Activated CD4-positive, alpha-beta T cell treated with anti-CD3 and anti-CD28 coated beads, Interleukin-2, amount 50 U/mL, for 48 hours (primary cell): ENCODE measurements at regions not wholly inside any gene's neighbourhood (a gene's known extent, or its start where the extent isn't known, plus 50 kb on each side); places are given as distances from the start of the nearest gene placed in this dataset.

Experiments used
- DNase-seq, 2 experiments: peaks; one replicate each; pipeline ENCODE4 v3.0.0-alpha.2; 2020

- no peak for DNase-seq
These were observed 188.4 kb upstream of the VEGFC start for GRCh38 chr4:176981074-176981473.

GRCh38 chr4:176981551-176981950 lies 188.8 kb upstream of the VEGFC start:
- no peak for DNase-seq

GRCh38 chr4:176988226-176988625 lies 195.5 kb upstream of the VEGFC start:
- DNase-seq, result no peak

GRCh38 chr4:176989186-176989585 lies 196.5 kb upstream of the VEGFC start:
- no peak for DNase-seq

GRCh38 chr4:176999935-177000543 lies 207.3 kb upstream of the VEGFC start:
- DNase-seq, result no peak

GRCh38 chr4:177001271-177002175 lies 208.8 kb upstream of the VEGFC start:
- no peak for DNase-seq

- DNase-seq, result no peak
These were observed 213.0 kb upstream of the VEGFC start for GRCh38 chr4:177005674-177006230.

- no peak for DNase-seq
These were observed 213.6 kb upstream of the VEGFC start for GRCh38 chr4:177006331-177006730.

- DNase-seq, result no peak
These were observed 215.5 kb upstream of the VEGFC start for GRCh38 chr4:177008071-177008835.

GRCh38 chr4:177008836-177009501 lies 216.2 kb upstream of the VEGFC start:
- no peak for DNase-seq

- DNase-seq, result no peak
These were observed 217.7 kb upstream of the VEGFC start for GRCh38 chr4:177010418-177010817.

GRCh38 chr4:177012918-177013545 lies 220.3 kb upstream of the VEGFC start:
- no peak for DNase-seq

GRCh38 chr4:177016541-177017141 lies 223.9 kb upstream of the VEGFC start:
- no peak for DNase-seq

- DNase-seq, result no peak
These were observed 231.2 kb upstream of the VEGFC start for GRCh38 chr4:177023951-177024350.

- DNase-seq, result no peak
These were observed 239.6 kb upstream of the VEGFC start for GRCh38 chr4:177032341-177032740.

GRCh38 chr4:177033135-177033534 lies 240.4 kb upstream of the VEGFC start:
- no peak for DNase-seq

GRCh38 chr4:177033632-177034031 lies 240.9 kb upstream of the VEGFC start:
- DNase-seq, result no peak

GRCh38 chr4:177041356-177041755 lies 248.6 kb upstream of the VEGFC start:
- no peak for DNase-seq

GRCh38 chr4:177047070-177047850 lies 254.5 kb upstream of the VEGFC start:
- peak; percentile 54 to 65 for DNase-seq

- DNase-seq, result no peak
These were observed 255.1 kb upstream of the VEGFC start for GRCh38 chr4:177047851-177048174.

- peak; percentile 2 to 6 for DNase-seq
These were observed 258.1 kb upstream of the NEIL3 start for GRCh38 chr4:177051473-177052060.
